Activated CD4-positive, alpha-beta T cell treated with anti-CD3 and anti-CD28 coated beads, Interleukin-2, amount 10 ng/mL, durations not matched to agents 7 days and 5 days (primary cell): ENCODE measurements at regions not wholly inside any gene's neighbourhood (a gene's known extent, or its start where the extent isn't known, plus 50 kb on each side); places are given as distances from the start of the nearest gene placed in this dataset.

Source experiments
- CTCF ChIA-PET: fragments of 350-600 bp; sonication (Branson Sonifier 250); formaldehyde crosslinking; loops from one replicate; lab custom pipeline; 2021; ENCODE audit warnings: antibody characterized with exemption; lab: Charles Lee
- POLR2A ChIA-PET: fragments of 350-600 bp; sonication (Branson Sonifier 250); formaldehyde crosslinking; loops from one replicate; lab custom pipeline; 2021; ENCODE audit warnings: antibody characterized with exemption; lab: Charles Lee
- DNase-seq: peaks from one replicate; pipeline ENCODE4 v3.0.0-alpha.2; 2020
- H3K27ac Mint-ChIP-seq: one replicate; pipeline ENCODE4 v1.8.0; 2021; ENCODE audit warnings: mild to moderate bottlenecking, moderate library complexity, mixed read lengths
- H3K27me3 Mint-ChIP-seq: one replicate; pipeline ENCODE4 v1.8.0; 2021; ENCODE audit warnings: mixed read lengths
- H3K36me3 Mint-ChIP-seq: one replicate; pipeline ENCODE4 v1.8.0; 2021; ENCODE audit warnings: low read depth, mixed read lengths
- H3K4me1 Mint-ChIP-seq: one replicate; pipeline ENCODE4 v1.8.0; 2021; ENCODE audit warnings: mixed read lengths
- H3K4me3 Mint-ChIP-seq: one replicate; pipeline ENCODE4 v1.8.0; 2021; ENCODE audit warnings: mild to moderate bottlenecking, moderate library complexity, mixed read lengths
- H3K9me3 Mint-ChIP-seq: one replicate; pipeline ENCODE4 v1.8.0; 2021; ENCODE audit warnings: mixed read lengths

DNA sequence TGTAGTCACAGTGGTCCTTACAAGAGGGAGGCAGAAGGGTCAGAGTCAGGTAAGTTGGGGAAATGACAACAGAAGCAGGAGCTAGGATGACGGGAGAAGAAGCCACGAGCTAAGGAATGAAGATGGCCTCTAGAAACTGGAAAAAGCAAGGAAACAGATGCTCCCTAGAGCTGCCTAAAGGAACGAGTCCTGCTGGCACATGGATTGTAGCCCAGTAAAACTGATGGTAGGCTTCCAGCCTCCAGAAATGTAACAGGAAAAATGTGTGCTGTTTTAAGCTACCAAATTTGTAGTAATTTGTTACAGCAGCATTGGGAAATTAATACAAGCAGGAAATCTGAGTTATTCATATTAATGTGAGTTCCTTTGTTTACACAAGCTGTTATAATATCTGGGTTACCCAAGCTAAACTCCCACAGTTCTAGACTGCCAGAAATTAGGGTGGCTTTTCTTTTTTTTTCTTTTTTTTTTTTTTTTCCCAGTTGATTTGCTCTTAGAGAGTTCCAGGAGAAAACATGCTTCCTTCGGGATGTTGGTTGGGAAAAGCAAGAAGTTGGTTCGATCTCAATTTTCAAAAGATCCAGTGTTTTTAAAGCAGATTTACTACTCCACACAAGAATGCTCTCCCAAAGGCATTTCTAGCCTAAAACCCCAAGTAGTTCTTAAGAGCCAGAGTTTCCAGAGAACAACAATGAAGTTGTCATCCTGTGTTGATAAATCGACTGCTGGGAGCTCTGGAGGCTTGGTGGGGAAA lies 400.0 kb upstream of the SLC24A2 start:
- H3K36me3 Mint-ChIP-seq: peaks cover 8% of the 10 kb centered on the region
- CTCF ChIA-PET: interaction anchor here (0.6 to 1.5 kb wide), 3 partner anchors 13 to 228 kb away, joined by 3 to 4 read pairs (median 3); no protein-coding TSS in a partner anchor

DNA sequence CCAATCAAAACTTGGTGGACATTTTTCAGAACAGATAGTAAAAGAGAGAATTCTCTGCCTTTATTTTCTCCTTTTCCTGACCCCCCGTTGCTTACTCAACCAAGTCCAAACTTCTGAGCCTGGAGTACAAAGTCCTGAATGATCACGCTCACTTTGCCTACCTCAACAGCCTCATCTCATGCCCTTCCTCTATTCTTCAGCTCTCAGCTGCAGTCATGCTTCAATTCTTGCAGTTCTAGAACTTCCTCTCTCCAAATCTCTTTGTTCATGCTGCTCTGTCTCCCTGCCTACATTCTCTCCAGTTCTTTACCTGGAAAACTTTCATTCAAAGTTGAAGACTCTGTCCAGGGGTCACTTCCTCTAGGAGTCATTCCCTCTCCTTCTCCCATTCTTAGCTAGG lies 398.5 kb upstream of the SLC24A2 start:
- DNase-seq: no peak
- H3K4me3 Mint-ChIP-seq: no peak overlapping the region
- H3K9me3 Mint-ChIP-seq: peaks cover 28% of the 10 kb centered on the region
- H3K27ac Mint-ChIP-seq: no peak overlapping the region
- H3K27me3 Mint-ChIP-seq: peaks cover 3% of the 10 kb centered on the region
- POLR2A ChIA-PET: no interaction called here
- CTCF ChIA-PET: interaction anchor here (1.1 kb wide), 1 partner anchor 65 kb away, joined by 4 read pairs; no protein-coding TSS in a partner anchor
- H3K36me3 Mint-ChIP-seq: peaks cover 12% of the 10 kb centered on the region
- H3K4me1 Mint-ChIP-seq: peaks cover 5% of the 10 kb centered on the region

More for the DNA sequence above, 400.0 kb upstream of the SLC24A2 start:
- POLR2A ChIA-PET: no interaction called here
- no peaks in the 10 kb centered on the region for H3K4me1 Mint-ChIP-seq
- H3K9me3 Mint-ChIP-seq: peaks cover 31% of the 10 kb centered on the region
- no peak overlapping the region for H3K4me3 Mint-ChIP-seq
- no peak for DNase-seq
- H3K27me3 Mint-ChIP-seq: peaks cover 3% of the 10 kb centered on the region
- no peak overlapping the region for H3K27ac Mint-ChIP-seq

DNA sequence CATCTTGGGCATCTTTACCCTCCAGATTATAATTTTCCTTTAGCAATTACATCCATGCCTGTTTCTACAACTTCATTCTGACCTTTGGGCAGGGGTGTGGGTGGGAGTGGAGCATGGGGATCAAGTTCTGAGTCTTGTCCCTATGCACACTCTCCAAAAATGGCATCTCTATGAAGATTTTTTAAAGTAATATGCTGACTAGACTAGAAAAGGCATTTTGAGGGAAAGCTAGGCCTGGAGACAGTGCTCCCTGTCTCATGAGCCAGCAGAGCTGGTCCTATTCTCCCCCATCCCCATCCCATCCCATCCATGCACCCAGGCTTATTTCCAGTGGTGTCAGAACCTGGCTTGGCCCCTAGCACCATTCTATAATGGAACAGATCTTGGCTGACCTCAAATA lies 398.0 kb upstream of the SLC24A2 start:
- ChIA-PET CTCF (interaction anchor here (1.1 kb wide), 1 partner anchor 65 kb away, joined by 4 read pairs; no protein-coding TSS in a partner anchor), POLR2A (no interaction called here)
- peaks cover 13% of the 10 kb centered on the region for H3K36me3 Mint-ChIP-seq
- peaks cover 3% of the 10 kb centered on the region for H3K27me3 Mint-ChIP-seq
- peaks cover 24% of the 10 kb centered on the region for H3K9me3 Mint-ChIP-seq
- H3K27ac Mint-ChIP-seq: no peak overlapping the region
- no peak for DNase-seq
- H3K4me3 Mint-ChIP-seq: no peak overlapping the region
- peaks cover 10% of the 10 kb centered on the region for H3K4me1 Mint-ChIP-seq

DNA sequence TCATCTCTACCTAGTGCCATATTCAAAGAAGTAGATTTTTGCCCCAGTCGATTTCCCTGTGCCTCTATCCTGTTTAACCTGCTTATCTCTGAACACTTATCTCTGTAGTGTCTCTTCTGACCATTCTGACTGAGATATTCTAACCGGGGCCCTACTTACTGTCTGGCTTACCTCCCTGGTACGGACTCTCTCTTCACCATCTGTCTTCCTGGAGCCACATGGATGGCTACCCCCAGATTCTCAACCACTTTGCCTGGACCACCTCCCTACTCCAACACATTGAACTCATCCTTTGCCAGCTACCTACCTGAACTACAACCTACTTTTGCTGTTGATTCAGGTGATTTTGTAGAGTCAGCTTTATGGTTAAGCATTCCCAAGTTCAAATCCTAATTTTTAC lies 397.4 kb upstream of the SLC24A2 start:
- peaks cover 15% of the 10 kb centered on the region for H3K36me3 Mint-ChIP-seq
- H3K4me1 Mint-ChIP-seq: peaks cover 16% of the 10 kb centered on the region
- ChIA-PET POLR2A (no interaction called here), CTCF (interaction anchor here (1.1 kb wide), 1 partner anchor 64 kb away, joined by 4 read pairs; no protein-coding TSS in a partner anchor)
- DNase-seq: no peak
- peaks cover 20% of the 10 kb centered on the region for H3K9me3 Mint-ChIP-seq
- H3K4me3 Mint-ChIP-seq: no peak overlapping the region
- no peak overlapping the region for H3K27ac Mint-ChIP-seq
- peaks cover 2% of the 10 kb centered on the region for H3K27me3 Mint-ChIP-seq

DNA sequence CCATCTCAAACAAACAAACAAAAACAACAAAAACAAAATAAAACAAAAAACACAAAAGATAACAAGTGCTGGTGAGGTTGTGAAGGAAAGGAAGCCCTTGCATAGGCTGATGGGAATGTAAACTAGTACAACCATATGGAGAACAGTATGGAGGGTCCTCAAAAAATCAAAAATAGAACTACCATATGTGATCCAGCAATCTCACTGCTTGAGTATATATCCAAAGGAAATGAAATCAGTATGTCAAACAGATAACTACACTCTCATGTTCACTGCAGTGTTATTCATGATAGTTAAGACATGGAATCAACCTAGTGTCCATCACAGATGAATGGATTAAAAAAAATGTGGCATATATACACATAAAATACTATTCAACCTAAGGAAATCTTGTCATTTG lies 395.7 kb upstream of the SLC24A2 start:
- peaks cover 2% of the 10 kb centered on the region for H3K27me3 Mint-ChIP-seq
- DNase-seq: no peak
- ChIA-PET CTCF (interaction anchor here (0.6 kb wide), 1 partner anchor 19 kb away, joined by 3 read pairs; no protein-coding TSS in a partner anchor), POLR2A (no interaction called here)
- H3K36me3 Mint-ChIP-seq: peaks cover 16% of the 10 kb centered on the region
- peaks cover 21% of the 10 kb centered on the region for H3K9me3 Mint-ChIP-seq
- no peak overlapping the region for H3K27ac Mint-ChIP-seq
- H3K4me1 Mint-ChIP-seq: peaks cover 18% of the 10 kb centered on the region
- H3K4me3 Mint-ChIP-seq: no peak overlapping the region

DNA sequence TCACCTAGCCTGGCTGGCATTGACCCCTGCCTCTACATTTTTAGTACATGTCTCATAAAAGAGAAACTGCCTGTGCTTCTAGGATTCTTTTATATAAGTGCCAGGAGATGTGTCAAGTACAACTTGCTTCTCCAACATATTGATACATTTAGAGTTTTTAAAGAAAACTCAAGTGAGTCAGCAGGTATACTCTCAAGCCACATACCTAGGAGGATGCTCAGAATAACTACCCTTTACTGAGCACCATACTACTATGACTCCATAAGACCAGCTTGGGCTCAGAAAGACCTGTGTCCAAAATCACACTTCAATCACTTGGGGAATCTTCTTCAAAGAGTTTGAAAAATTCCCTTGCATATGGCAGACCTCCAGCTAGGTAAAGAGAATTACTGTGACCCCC lies 389.8 kb upstream of the SLC24A2 start:
- POLR2A ChIA-PET: no interaction called here
- Mint-ChIP-seq H3K27me3 (peaks cover 23% of the 10 kb centered on the region), H3K27ac (no peak overlapping the region), H3K36me3 (peaks cover 19% of the 10 kb centered on the region), H3K4me1 (peaks cover 22% of the 10 kb centered on the region), H3K4me3 (no peak overlapping the region), H3K9me3 (peaks cover 17% of the 10 kb centered on the region)
- CTCF ChIA-PET: no interaction called here
- DNase-seq: no peak

DNA sequence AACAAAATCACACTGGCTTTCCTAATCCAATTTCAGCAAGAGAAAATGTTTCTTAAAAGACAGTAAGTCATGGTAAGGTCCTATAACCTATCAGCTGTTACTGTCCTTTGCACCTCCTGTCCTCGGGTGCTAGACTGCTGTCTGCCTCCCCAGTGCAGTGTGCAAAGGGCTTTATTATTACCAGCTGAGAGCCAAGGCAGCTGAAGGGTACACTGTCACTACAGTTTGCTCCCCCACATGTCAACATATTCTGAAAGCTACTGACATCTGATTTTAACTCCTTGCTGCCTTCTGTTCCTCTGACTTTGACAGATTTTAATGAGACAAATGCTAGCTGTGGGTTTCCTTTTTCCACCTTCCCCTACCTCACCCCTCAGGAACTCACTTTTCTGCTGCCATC lies 389.4 kb upstream of the SLC24A2 start:
- Mint-ChIP-seq H3K36me3 (peaks cover 17% of the 10 kb centered on the region), H3K4me1 (peaks cover 22% of the 10 kb centered on the region), H3K9me3 (peaks cover 18% of the 10 kb centered on the region), H3K4me3 (no peak overlapping the region), H3K27me3 (peaks cover 25% of the 10 kb centered on the region), H3K27ac (no peak overlapping the region)
- CTCF ChIA-PET: no interaction called here
- no peak for DNase-seq
- POLR2A ChIA-PET: no interaction called here

DNA sequence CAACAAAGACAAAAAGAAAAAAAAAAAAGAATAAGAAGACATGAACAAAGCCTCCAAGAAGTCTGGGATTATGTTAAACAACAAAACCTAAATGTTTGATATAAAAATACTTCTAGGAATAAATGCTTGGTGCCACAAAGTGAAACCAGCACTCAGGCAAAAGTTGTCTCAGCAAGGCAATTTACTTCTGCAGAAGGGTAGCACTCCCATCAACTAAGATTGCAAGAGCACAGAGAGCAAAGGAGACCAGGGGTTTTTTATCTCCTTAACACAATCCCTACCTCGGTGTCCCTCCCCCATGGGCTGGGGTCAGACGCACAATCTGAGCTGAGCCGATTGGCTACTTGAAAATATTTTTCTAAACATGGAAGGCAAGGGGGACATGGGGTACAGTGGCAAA lies 381.3 kb upstream of the SLC24A2 start:
- H3K27ac Mint-ChIP-seq: no peak overlapping the region
- H3K4me3 Mint-ChIP-seq: no peak overlapping the region
- H3K27me3 Mint-ChIP-seq: peaks cover 35% of the 10 kb centered on the region
- peaks cover 4% of the 10 kb centered on the region for H3K4me1 Mint-ChIP-seq
- ChIA-PET CTCF (interaction anchor here (0.6 kb wide), 1 partner anchor 17 kb away, joined by 3 read pairs; no protein-coding TSS in a partner anchor), POLR2A (no interaction called here)
- peaks cover 58% of the 10 kb centered on the region for H3K9me3 Mint-ChIP-seq
- peaks cover 42% of the 10 kb centered on the region for H3K36me3 Mint-ChIP-seq
- no peak for DNase-seq

DNA sequence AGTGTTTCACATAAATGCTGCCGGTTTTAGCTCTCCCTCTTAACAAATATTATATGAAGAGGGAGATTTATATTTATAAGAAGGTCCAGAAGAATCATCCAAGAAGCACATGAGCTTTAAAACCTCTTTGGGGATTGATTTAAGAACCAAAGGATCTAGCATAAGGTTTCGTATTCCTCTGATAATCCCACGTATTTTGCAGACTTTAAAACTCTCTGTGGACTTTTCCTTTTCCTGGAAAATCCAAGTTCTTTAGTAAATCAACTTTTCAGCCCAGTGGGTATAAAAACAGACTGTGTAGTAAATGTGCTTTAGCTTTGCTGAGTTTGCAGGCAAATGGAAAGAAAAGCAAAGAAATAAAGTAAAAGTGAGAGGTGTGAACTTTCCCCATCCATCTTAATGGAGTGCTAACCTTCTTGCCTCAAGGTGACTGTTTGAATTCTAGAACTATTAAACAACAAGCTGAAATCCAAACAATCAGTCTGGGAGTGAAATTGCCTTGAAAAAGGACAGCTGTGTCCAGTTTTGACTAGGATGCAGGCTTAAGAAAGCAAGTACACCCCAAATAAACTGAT lies 363.4 kb upstream of the SLC24A2 start:
- ChIA-PET CTCF (interaction anchor here (1.0 to 1.2 kb wide), 2 partner anchors 9 to 89 kb away, joined by 3 to 4 read pairs; no protein-coding TSS in a partner anchor), POLR2A (interaction anchor here (0.6 kb wide), 1 partner anchor 79 kb away, joined by 3 read pairs; no protein-coding TSS in a partner anchor)
- Mint-ChIP-seq H3K4me1 (peaks cover 2% of the 10 kb centered on the region), H3K27me3 (peaks cover 20% of the 10 kb centered on the region), H3K4me3 (no peak overlapping the region), H3K9me3 (peaks cover 16% of the 10 kb centered on the region), H3K27ac (no peak overlapping the region), H3K36me3 (peaks cover 5% of the 10 kb centered on the region)
- no peak for DNase-seq

DNA sequence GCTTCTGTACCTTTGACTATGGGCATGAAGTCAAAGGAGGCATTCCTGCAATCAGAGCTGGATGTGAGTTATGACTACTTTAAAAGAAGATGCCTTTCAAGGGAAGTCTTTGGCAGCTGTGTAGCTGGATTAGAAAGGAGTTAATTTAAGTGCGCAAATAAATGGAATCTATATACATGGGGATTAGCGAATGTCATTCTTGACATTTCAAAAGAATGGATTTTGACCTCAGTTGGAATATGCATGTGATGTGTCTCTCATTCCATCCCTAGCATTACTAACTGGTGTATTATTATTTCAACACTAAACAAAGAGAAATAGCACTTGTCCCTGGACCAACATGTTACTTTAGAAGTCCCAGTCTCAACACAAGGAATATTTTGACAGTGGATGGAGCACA lies 359.6 kb upstream of the SLC24A2 start:
- peaks cover 11% of the 10 kb centered on the region for H3K4me1 Mint-ChIP-seq
- H3K9me3 Mint-ChIP-seq: peaks cover 2% of the 10 kb centered on the region
- no peak for DNase-seq
- peaks cover 14% of the 10 kb centered on the region for H3K27me3 Mint-ChIP-seq
- H3K36me3 Mint-ChIP-seq: peaks cover 9% of the 10 kb centered on the region
- CTCF ChIA-PET: no interaction called here
- H3K27ac Mint-ChIP-seq: no peak overlapping the region
- H3K4me3 Mint-ChIP-seq: no peak overlapping the region
- POLR2A ChIA-PET: no interaction called here

DNA sequence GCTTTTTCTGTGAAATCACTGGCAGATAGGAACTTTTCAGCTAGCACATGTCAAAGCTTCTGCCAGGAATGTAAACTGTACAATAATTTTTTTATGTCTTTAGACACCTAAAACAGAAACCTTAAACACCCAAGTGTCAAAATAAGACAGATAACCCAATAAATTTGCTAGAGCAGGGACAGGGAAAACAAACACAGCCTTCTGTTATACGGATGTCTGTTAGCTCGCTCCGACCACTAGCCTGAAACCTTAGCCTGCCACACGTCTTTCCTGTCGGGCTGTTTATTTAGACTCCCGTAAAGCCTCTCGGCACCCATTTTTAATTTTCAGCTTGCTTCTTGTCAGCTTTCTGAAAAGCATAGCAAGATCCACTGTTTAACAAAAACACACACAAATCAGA lies 355.4 kb upstream of the SLC24A2 start:
- ChIA-PET CTCF (interaction anchor here (1.3 kb wide), 1 partner anchor 8 kb away, joined by 4 read pairs; no protein-coding TSS in a partner anchor), POLR2A (interaction anchor here (0.5 kb wide), 1 partner anchor 65 kb away, joined by 3 read pairs; no protein-coding TSS in a partner anchor)
- H3K4me3 Mint-ChIP-seq: peak overlapping the region; percentile 21
- H3K27me3 Mint-ChIP-seq: peaks cover 4% of the 10 kb centered on the region
- H3K27ac Mint-ChIP-seq: peak overlapping the region; percentile 84
- peaks cover 9% of the 10 kb centered on the region for H3K36me3 Mint-ChIP-seq
- H3K4me1 Mint-ChIP-seq: peaks cover 16% of the 10 kb centered on the region
- peaks cover 2% of the 10 kb centered on the region for H3K9me3 Mint-ChIP-seq
- peak; percentile 10 for DNase-seq

DNA sequence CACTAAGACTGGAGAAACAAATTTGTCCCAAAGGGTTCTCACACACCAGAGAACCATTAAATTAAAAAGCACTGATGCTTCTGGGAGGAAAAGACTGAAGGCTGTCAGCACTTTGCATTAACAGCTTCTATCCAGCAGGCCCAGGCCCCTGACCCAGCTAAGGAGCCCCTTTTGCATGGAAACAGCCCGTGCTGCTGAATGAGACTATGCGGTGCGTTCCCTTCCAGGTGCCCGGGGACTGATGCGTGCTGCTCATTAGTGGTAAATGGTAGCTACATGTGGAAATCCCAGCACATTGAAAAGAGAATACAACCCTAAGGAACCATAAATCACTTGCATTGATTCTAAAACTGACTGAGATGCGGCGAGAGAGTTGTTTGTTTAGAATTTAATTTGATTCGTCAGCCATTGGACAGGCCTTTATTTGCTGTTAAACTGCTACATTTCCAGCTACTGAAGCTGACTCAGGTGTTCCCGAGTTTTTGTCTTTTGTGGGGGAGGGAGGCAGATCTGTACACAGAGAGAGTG lies 351.0 kb upstream of the SLC24A2 start:
- H3K27me3 Mint-ChIP-seq: peaks cover 3% of the 10 kb centered on the region
- no peak overlapping the region for H3K27ac Mint-ChIP-seq
- no peak for DNase-seq
- H3K4me1 Mint-ChIP-seq: peaks cover 16% of the 10 kb centered on the region
- ChIA-PET CTCF (interaction anchor here (0.6 to 1.5 kb wide), 3 partner anchors 17 to 136 kb away, joined by 3 read pairs; no protein-coding TSS in a partner anchor), POLR2A (no interaction called here)
- H3K4me3 Mint-ChIP-seq: no peak overlapping the region
- no peaks in the 10 kb centered on the region for H3K9me3 Mint-ChIP-seq
- peaks cover 3% of the 10 kb centered on the region for H3K36me3 Mint-ChIP-seq

DNA sequence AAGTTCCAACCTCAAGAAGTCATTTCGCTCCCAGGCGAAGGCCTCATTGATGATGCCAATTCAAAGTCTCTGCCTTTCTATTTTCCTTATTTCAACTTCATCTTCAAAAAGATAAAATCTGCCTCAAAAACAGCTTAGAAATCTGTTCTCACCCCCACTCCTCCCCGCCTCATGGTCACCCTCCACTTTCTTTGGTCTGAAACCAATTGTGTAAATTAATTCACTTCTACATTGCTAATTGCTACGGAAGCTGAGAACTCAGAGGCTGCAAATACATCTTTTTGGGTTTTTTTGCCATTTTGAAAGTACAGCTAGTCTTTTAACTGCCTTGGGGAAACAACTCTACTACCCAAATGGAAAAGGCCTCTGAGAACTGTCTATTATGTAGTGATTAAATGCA lies 350.0 kb upstream of the SLC24A2 start:
- H3K9me3 Mint-ChIP-seq: no peaks in the 10 kb centered on the region
- H3K27ac Mint-ChIP-seq: no peak overlapping the region
- peaks cover 1% of the 10 kb centered on the region for H3K36me3 Mint-ChIP-seq
- ChIA-PET CTCF (no interaction called here), POLR2A (no interaction called here)
- no peak for DNase-seq
- no peak overlapping the region for H3K4me3 Mint-ChIP-seq
- peaks cover 7% of the 10 kb centered on the region for H3K4me1 Mint-ChIP-seq
- no peaks in the 10 kb centered on the region for H3K27me3 Mint-ChIP-seq
